Adrenal gland (tissue), 5 donors: ENCODE measurements at regions not wholly inside any gene's neighbourhood (a gene's known extent, or its start where the extent isn't known, plus 50 kb on each side); places are given as distances from the start of the nearest gene placed in this dataset.

ENCODE experiments used
- CTCF ChIP-seq, 6 experiments: fragments of 450-650 bp in 4 of 6; fragments of 200-600 bp in 2 of 6; sonication (generic) in 1 of 6; IDR thresholded peaks; 1 replicate in 5 of 6; 2 replicates in 1 of 6; pipeline versions ENCODE4 v1.5.1 to v1.8.0; 2016 to 2021; ENCODE audit warnings: antibody characterized with exemption in 6 of 6, mild to moderate bottlenecking in 2 of 6, moderate library complexity in 1 of 6
- POLR2A ChIP-seq, 2 donors: fragments of 450-650 bp; IDR thresholded peaks; one replicate each; pipeline ENCODE4 v1.6.1; 2017; ENCODE audit warnings: antibody characterized with exemption in 2 of 2, mild to moderate bottlenecking in 2 of 2, moderate library complexity in 1 of 2
- donor health status: DM: no; HTN: no; CAD: no.

GRCh38 chr6:164102693-164103092 is 688.2 kb downstream of the QKI start:
- TF ChIP-seq POLR2A (IDR thresholded peaks at IDR 0.05), result no peak
- no peak for TF ChIP-seq CTCF (IDR thresholded peaks at IDR 0.05)
